ENCODE measurements at regions not wholly inside any gene's neighbourhood (a gene's known extent, or its start where the extent isn't known, plus 50 kb on each side); places are given as distances from the start of the nearest gene placed in this dataset.
A peak's percentile ranks its signal among the peaks of the same experiment; 100 is the strongest.

DNA sequence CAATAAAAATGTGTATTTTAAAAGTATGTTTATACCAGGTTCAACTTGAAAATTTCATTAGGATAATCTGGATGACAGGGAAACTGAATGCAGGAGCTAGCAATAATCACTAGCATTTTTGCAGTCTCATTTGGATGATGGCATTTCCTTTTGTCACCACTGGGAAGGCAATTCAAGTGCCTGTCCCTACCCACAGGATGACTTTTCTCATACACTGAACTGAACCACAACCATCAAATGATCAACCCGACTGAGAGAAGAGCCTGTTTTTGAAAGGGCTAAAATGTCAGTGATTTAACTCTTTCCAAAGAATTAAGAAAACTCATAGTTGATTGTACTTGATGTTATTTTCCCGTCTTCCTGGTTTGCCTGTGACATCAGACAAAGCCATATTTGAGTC is 115.0 kb downstream of the FAM124B start:
- H3K27me3 ChIP-seq (ENCODE audit: control insufficient read depth, insufficient read depth, low read length) = no peaks in the 10 kb centered on the region
- no peak overlapping the region for H3K4me3 ChIP-seq (ENCODE audit: low read length in 3 of 3)
- intact Hi-C loops (cut with DNase I) = loop anchor here (5.0 kb wide), 1 partner anchor 295 kb away; no protein-coding TSS in a partner anchor
- no peak for DNase-seq
- no peaks in the 10 kb centered on the region for H3K4me1 ChIP-seq (ENCODE audit: control insufficient read depth in 2 of 3, insufficient read depth in 2 of 3, low read depth in 1 of 3, low read length in 3 of 3)
- TF ChIP-seq, protein P1, sequence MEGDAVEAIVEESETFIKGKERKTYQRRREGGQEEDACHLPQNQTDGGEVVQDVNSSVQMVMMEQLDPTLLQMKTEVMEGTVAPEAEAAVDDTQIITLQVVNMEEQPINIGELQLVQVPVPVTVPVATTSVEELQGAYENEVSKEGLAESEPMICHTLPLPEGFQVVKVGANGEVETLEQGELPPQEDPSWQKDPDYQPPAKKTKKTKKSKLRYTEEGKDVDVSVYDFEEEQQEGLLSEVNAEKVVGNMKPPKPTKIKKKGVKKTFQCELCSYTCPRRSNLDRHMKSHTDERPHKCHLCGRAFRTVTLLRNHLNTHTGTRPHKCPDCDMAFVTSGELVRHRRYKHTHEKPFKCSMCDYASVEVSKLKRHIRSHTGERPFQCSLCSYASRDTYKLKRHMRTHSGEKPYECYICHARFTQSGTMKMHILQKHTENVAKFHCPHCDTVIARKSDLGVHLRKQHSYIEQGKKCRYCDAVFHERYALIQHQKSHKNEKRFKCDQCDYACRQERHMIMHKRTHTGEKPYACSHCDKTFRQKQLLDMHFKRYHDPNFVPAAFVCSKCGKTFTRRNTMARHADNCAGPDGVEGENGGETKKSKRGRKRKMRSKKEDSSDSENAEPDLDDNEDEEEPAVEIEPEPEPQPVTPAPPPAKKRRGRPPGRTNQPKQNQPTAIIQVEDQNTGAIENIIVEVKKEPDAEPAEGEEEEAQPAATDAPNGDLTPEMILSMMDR (IDR thresholded peaks at IDR 0.05; ENCODE audit: borderline replicate concordance, extremely low read depth, insufficient read depth) = no peak
- H3K9ac ChIP-seq (ENCODE audit: low read length in 3 of 3) = no peak overlapping the region
- no peak for FAIRE-seq
- H3K27ac ChIP-seq (ENCODE audit: low read depth in 2 of 2, low read length in 2 of 2) = no peak overlapping the region
- H3K9me3 ChIP-seq (ENCODE audit: control insufficient read depth in 2 of 3, insufficient read depth in 1 of 3, low read length in 3 of 3) = no peaks in the 10 kb centered on the region
- no peaks in the 10 kb centered on the region for H3K36me3 ChIP-seq (ENCODE audit: control insufficient read depth in 2 of 3, insufficient read depth in 3 of 3, low read length in 3 of 3)

DNA sequence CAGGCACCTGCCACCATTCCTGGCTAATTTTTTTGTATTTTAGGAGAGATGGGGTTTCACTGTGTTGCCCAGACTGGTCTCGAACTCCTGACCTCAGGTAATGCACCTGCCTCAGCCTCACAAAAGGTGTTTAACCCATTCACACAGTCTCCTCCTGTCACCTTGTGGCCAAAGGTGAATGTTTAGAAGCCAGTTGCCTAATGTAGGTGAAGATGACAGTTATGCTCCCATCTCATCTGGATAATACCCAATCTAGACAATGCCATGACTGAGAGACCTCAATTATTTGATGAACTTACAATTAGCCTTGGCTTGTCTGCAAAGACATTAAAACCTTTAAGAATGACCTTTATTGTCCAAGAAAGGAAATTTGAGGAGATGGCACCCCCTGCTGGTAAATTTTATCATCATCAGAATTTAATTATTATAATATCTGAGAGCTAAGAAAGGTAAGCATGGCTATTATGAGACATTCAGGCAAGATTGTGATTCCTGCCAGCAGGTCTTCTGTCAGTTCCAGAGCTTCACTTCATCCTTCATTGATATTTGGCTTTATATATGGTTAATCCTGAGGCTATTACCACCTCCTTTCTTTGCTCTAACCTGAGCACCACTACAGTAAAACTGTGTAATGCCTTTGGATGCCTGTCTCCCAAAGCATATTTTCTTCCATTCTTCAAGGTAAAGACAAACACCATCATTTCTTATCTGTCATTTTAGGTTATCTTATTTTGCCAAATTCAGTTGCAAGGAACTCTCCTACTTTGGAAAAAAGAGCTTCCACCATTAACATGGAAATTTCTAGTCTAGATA is 117.6 kb downstream of the FAM124B start:
- Histone ChIP-seq H3K4me3 (ENCODE audit: low read length in 3 of 3) (no peak overlapping the region), H3K4me1 (ENCODE audit: control insufficient read depth in 2 of 3, insufficient read depth in 2 of 3, low read depth in 1 of 3, low read length in 3 of 3) (no peaks in the 10 kb centered on the region), H3K9me3 (ENCODE audit: control insufficient read depth in 2 of 3, insufficient read depth in 1 of 3, low read length in 3 of 3) (no peaks in the 10 kb centered on the region), H3K9ac (ENCODE audit: low read length in 3 of 3) (no peak overlapping the region), H3K36me3 (ENCODE audit: control insufficient read depth in 2 of 3, insufficient read depth in 3 of 3, low read length in 3 of 3) (no peaks in the 10 kb centered on the region), H3K27me3 (ENCODE audit: control insufficient read depth, insufficient read depth, low read length) (no peaks in the 10 kb centered on the region), H3K27ac (ENCODE audit: low read depth in 2 of 2, low read length in 2 of 2) (no peak overlapping the region)
- peak in 2 of 5 donors; percentile 51 to 69 for DNase-seq
- TF ChIP-seq, protein P1 (IDR thresholded peaks at IDR 0.05; ENCODE audit: borderline replicate concordance, extremely low read depth, insufficient read depth) = peak; percentile 48
- peak; percentile 47 for FAIRE-seq
- intact Hi-C loops (cut with DNase I) = no loop called here

DNA sequence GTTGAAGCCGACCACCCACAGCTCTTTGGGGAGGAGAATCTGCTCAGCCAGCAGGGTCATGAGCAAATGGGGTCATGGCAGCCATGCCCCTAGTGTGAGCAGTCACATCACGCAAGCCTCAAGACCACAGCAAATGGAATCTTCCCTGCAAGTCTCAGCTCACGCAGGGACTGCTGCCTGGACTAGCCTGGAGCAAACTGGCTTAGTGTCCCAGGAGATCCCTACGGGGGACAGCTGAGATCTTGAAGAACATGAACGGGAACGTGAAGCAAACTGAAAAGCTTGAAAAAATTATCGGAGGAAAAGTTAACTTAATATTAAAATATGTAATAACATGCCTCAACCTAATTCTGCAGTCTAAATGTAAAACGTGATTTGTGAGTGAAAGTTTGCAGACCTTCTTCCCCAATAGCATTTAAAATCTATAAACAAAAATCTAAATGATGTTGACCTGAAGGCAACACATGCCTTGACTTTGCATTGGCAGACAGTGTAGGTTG is 118.4 kb downstream of the FAM124B start:
- no peak overlapping the region for H3K27ac ChIP-seq (ENCODE audit: low read depth in 2 of 2, low read length in 2 of 2)
- FAIRE-seq = no peak

More for the DNA sequence above, 118.4 kb downstream of the FAM124B start:
- Histone ChIP-seq H3K27me3 (ENCODE audit: control insufficient read depth, insufficient read depth, low read length) (no peaks in the 10 kb centered on the region), H3K36me3 (ENCODE audit: control insufficient read depth in 2 of 3, insufficient read depth in 3 of 3, low read length in 3 of 3) (no peaks in the 10 kb centered on the region), H3K4me3 (ENCODE audit: low read length in 3 of 3) (no peak overlapping the region), H3K9me3 (ENCODE audit: control insufficient read depth in 2 of 3, insufficient read depth in 1 of 3, low read length in 3 of 3) (no peaks in the 10 kb centered on the region), H3K9ac (ENCODE audit: low read length in 3 of 3) (no peak overlapping the region), H3K4me1 (ENCODE audit: control insufficient read depth in 2 of 3, insufficient read depth in 2 of 3, low read depth in 1 of 3, low read length in 3 of 3) (no peaks in the 10 kb centered on the region)
- TF ChIP-seq, protein P1 (IDR thresholded peaks at IDR 0.05; ENCODE audit: borderline replicate concordance, extremely low read depth, insufficient read depth) = no peak
- no peak for DNase-seq
- intact Hi-C loops (cut with DNase I) = no loop called here

Measured in kidney (tissue), 13 donors.